PC-3 (cell line): ENCODE measurements at regions not wholly inside any gene's neighbourhood (a gene's known extent, or its start where the extent isn't known, plus 50 kb on each side); places are given as distances from the start of the nearest gene placed in this dataset.

Experiments
- EZH2 ChIP-seq: fragments of 300-600 bp; sonication (generic); IDR thresholded peaks from one replicate; pipeline ENCODE4 v1.6.1; 2017; ENCODE audit warnings: antibody characterized with exemption, mild to moderate bottlenecking, low read length; ENCODE audit not compliant: unreplicated experiment
- EZH2phosphoT487 ChIP-seq: fragments of 300-600 bp; sonication (generic); IDR thresholded peaks from 2 replicates; pipeline ENCODE4 v1.6.1; 2018; ENCODE audit warnings: mild to moderate bottlenecking, antibody characterized with exemption, low read length, borderline replicate concordance
- TF ChIP-seq, protein P1 (sequence below): fragments of 300-600 bp; sonication (generic); conservative IDR thresholded peaks from 2 replicates; pipeline ENCODE4 v1.5.1; 2017; ENCODE audit warnings: antibody characterized with exemption, low read depth, mild to moderate bottlenecking, low read length

- TF ChIP-seq, protein P1, sequence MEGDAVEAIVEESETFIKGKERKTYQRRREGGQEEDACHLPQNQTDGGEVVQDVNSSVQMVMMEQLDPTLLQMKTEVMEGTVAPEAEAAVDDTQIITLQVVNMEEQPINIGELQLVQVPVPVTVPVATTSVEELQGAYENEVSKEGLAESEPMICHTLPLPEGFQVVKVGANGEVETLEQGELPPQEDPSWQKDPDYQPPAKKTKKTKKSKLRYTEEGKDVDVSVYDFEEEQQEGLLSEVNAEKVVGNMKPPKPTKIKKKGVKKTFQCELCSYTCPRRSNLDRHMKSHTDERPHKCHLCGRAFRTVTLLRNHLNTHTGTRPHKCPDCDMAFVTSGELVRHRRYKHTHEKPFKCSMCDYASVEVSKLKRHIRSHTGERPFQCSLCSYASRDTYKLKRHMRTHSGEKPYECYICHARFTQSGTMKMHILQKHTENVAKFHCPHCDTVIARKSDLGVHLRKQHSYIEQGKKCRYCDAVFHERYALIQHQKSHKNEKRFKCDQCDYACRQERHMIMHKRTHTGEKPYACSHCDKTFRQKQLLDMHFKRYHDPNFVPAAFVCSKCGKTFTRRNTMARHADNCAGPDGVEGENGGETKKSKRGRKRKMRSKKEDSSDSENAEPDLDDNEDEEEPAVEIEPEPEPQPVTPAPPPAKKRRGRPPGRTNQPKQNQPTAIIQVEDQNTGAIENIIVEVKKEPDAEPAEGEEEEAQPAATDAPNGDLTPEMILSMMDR = no peak
- TF ChIP-seq EZH2 (no peak), EZH2phosphoT487 (no peak)
Measured at GRCh38 chr6:6875818-6876470, 231.8 kb upstream of the RREB1 start.
